ENCODE measurements at regions not wholly inside any gene's neighbourhood (a gene's known extent, or its start where the extent isn't known, plus 50 kb on each side); places are given as distances from the start of the nearest gene placed in this dataset.

DNA sequence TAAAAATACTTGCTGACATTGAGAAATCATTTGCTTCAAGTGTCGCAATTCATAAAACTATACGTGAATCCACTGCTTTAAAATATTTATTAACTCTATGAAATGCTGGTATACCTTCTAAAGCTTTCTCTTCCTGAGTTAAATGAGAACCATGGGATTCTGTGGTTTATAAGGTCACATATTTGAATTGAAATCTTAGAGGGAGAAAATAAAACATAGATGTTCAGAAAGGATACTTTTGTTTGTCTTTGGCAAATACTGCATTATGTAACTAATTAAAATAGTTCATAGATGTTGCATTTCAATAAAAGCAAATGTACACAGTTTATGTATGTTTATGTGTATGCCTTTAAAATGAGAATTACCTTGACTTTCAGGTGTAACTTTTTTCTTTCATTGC is 250.1 kb downstream of the FAM170A start:
- TF ChIP-seq CTCF (conservative IDR thresholded peaks at IDR 0.05 in 1 of 2, IDR thresholded peaks at IDR 0.05 in 1 of 2; ENCODE audit: low read depth in 1 of 2, low read length in 2 of 2) = no peak
- TF ChIP-seq EZH2 (IDR thresholded peaks at IDR 0.05; ENCODE audit: low read length, missing control alignments) = no peak
